ENCODE measurements at regions not wholly inside any gene's neighbourhood (a gene's known extent, or its start where the extent isn't known, plus 50 kb on each side); places are given as distances from the start of the nearest gene placed in this dataset.

GRCh38 chr9:107932046-107932445 is 442.5 kb upstream of the KLF4 start:
- no peak for DNase-seq

GRCh38 chr9:107931071-107931715 is 441.6 kb upstream of the KLF4 start:
- DNase-seq, result no peak

- DNase-seq, result no peak
Observed at GRCh38 chr9:107929443-107929842, 439.9 kb upstream of the KLF4 start.

GRCh38 chr9:107928701-107929371 is 439.3 kb upstream of the KLF4 start:
- DNase-seq, result no peak

GRCh38 chr9:107927276-107927675 is 437.7 kb upstream of the KLF4 start:
- DNase-seq, result no peak

GRCh38 chr9:107925749-107926297 is 436.3 kb upstream of the KLF4 start:
- DNase-seq, result no peak

GRCh38 chr9:107922260-107922659 is 432.7 kb upstream of the KLF4 start:
- no peak for DNase-seq

GRCh38 chr9:107919263-107919662 is 429.7 kb upstream of the KLF4 start:
- DNase-seq, result no peak

GRCh38 chr9:107918749-107919148 is 429.2 kb upstream of the KLF4 start:
- no peak for DNase-seq

GRCh38 chr9:107914151-107914550 is 424.6 kb upstream of the KLF4 start:
- no peak for DNase-seq

GRCh38 chr9:107907715-107908114 is 418.1 kb upstream of the KLF4 start:
- DNase-seq, result no peak

GRCh38 chr9:107907255-107907654 is 417.7 kb upstream of the KLF4 start:
- DNase-seq, result no peak

- no peak for DNase-seq
Observed at GRCh38 chr9:107906074-107906473, 416.5 kb upstream of the KLF4 start.

GRCh38 chr9:107905308-107906020 is 415.9 kb upstream of the KLF4 start:
- DNase-seq, result no peak

- DNase-seq, result no peak
Observed at GRCh38 chr9:107899961-107900330, 410.4 kb upstream of the KLF4 start.

GRCh38 chr9:107898761-107899160 is 409.2 kb upstream of the KLF4 start:
- no peak for DNase-seq

GRCh38 chr9:107896544-107896943 is 407.0 kb upstream of the KLF4 start:
- DNase-seq, result no peak

GRCh38 chr9:107895501-107896001 is 406.0 kb upstream of the KLF4 start:
- DNase-seq, result no peak

GRCh38 chr9:107894572-107895261 is 405.1 kb upstream of the KLF4 start:
- no peak for DNase-seq

GRCh38 chr9:107890921-107891465 is 401.4 kb upstream of the KLF4 start:
- no peak for DNase-seq

- no peak for DNase-seq
Observed at GRCh38 chr9:107888773-107889227, 399.2 kb upstream of the KLF4 start.

- DNase-seq, result no peak
Observed at GRCh38 chr9:107886826-107887225, 397.3 kb upstream of the KLF4 start.

All from NCI-H2029 treated with DMSO at 0.1 percent for 48 hours (cell line).